ENCODE measurements at regions not wholly inside any gene's neighbourhood (a gene's known extent, or its start where the extent isn't known, plus 50 kb on each side); places are given as distances from the start of the nearest gene placed in this dataset.

DNA sequence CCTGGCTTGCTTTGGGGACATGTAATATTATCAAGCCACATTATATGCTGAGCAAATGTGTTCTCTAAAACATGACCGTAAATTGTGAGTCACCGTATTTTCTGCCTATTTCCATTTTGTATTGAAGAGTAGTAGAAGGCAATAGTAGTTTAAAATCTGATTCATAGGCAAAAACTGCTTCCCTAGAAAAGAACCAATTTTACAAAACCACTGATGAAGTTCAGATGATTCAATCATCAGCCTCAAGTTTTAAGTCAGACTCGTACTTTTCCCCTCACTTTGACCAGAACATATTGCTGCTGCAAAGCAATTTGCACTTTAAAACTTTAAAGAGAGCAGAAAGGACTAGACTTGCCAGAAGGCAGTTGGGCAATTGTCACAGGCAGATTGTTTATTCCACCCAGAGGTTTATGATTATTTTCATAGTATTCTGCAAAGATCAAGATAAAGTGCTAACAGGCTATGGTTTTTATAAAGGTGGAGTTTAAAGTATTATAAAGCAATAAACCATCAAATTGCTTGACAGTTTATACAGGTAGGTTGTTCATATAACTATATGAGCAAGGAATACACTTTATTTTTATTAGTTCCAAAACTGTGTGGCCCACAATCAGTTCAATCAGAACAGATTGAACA lies 168.2 kb downstream of the ETV1 start:
- ChIA-PET CTCF (no interaction called here), POLR2A (ENCODE audit: unreplicated experiment) (no interaction called here)
- H3F3A ChIP-seq (ENCODE audit: insufficient read depth, low read depth), result no peaks in the 10 kb centered on the region
- no peak overlapping the region for H2AFZ ChIP-seq
- no peaks in the 10 kb centered on the region for H3K9me2 ChIP-seq (ENCODE audit: insufficient read depth)
- no peaks in the 10 kb centered on the region for H3K9me3 ChIP-seq (ENCODE audit: insufficient read depth, low read depth)
- TF ChIP-seq EZH2 (IDR thresholded peaks at IDR 0.05; ENCODE audit: low read depth), result no peak
- TF ChIP-seq, protein P1, sequence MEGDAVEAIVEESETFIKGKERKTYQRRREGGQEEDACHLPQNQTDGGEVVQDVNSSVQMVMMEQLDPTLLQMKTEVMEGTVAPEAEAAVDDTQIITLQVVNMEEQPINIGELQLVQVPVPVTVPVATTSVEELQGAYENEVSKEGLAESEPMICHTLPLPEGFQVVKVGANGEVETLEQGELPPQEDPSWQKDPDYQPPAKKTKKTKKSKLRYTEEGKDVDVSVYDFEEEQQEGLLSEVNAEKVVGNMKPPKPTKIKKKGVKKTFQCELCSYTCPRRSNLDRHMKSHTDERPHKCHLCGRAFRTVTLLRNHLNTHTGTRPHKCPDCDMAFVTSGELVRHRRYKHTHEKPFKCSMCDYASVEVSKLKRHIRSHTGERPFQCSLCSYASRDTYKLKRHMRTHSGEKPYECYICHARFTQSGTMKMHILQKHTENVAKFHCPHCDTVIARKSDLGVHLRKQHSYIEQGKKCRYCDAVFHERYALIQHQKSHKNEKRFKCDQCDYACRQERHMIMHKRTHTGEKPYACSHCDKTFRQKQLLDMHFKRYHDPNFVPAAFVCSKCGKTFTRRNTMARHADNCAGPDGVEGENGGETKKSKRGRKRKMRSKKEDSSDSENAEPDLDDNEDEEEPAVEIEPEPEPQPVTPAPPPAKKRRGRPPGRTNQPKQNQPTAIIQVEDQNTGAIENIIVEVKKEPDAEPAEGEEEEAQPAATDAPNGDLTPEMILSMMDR (conservative IDR thresholded peaks at IDR 0.05), result no peak
- H3K4me2 ChIP-seq, result no peak overlapping the region
- H3K36me3 ChIP-seq (ENCODE audit: low read depth), result no peaks in the 10 kb centered on the region
- H3K27me3 ChIP-seq (ENCODE audit: insufficient read depth, low read depth), result no peaks in the 10 kb centered on the region
- BruUV-seq (replicated peaks), result no TSS peak
- intact Hi-C loops (cut with micrococcal nuclease; ENCODE audit: unreplicated experiment), result no loop called here
- H3K79me2 ChIP-seq (ENCODE audit: low read depth), result no peaks in the 10 kb centered on the region
- no peaks in the 10 kb centered on the region for H3K4me1 ChIP-seq (replicated peaks; ENCODE audit: insufficient read depth)
- no peaks in the 10 kb centered on the region for H4K20me1 ChIP-seq (ENCODE audit: insufficient read depth)
- no peak for DNase-seq
- no peak overlapping the region for H3K27ac ChIP-seq
- no peak overlapping the region for H3K4me3 ChIP-seq

- Histone ChIP-seq H3K9me2 (ENCODE audit: insufficient read depth) (no peaks in the 10 kb centered on the region), H3K4me2 (no peak overlapping the region), H3K27me3 (ENCODE audit: insufficient read depth, low read depth) (no peaks in the 10 kb centered on the region), H3K9me3 (ENCODE audit: insufficient read depth, low read depth) (no peaks in the 10 kb centered on the region), H4K20me1 (ENCODE audit: insufficient read depth) (no peaks in the 10 kb centered on the region), H3F3A (ENCODE audit: insufficient read depth, low read depth) (no peaks in the 10 kb centered on the region), H2AFZ (no peak overlapping the region), H3K27ac (no peak overlapping the region), H3K4me1 (replicated peaks; ENCODE audit: insufficient read depth) (no peaks in the 10 kb centered on the region), H3K79me2 (ENCODE audit: low read depth) (no peaks in the 10 kb centered on the region), H3K4me3 (no peak overlapping the region), H3K36me3 (ENCODE audit: low read depth) (no peaks in the 10 kb centered on the region)
- intact Hi-C loops (cut with micrococcal nuclease; ENCODE audit: unreplicated experiment), result no loop called here
- CTCF ChIA-PET, result interaction anchor here (0.7 kb wide), 1 partner anchor 781 kb away, joined by 6 read pairs; no protein-coding TSS in a partner anchor
- no TSS peak for BruUV-seq (replicated peaks)
- DNase-seq, result peak; percentile 21 to 44
- TF ChIP-seq, protein P1 (conservative IDR thresholded peaks at IDR 0.05), result no peak
- no peak for TF ChIP-seq EZH2 (IDR thresholded peaks at IDR 0.05; ENCODE audit: low read depth)
- POLR2A ChIA-PET (ENCODE audit: unreplicated experiment), result no interaction called here
Measured at GRCh38 chr7:13822678-13823077, 166.8 kb downstream of the ETV1 start.

- H3K9me2 ChIP-seq (ENCODE audit: insufficient read depth), result no peaks in the 10 kb centered on the region
- DNase-seq, result no peak
- no peaks in the 10 kb centered on the region for H4K20me1 ChIP-seq (ENCODE audit: insufficient read depth)
- H3K27ac ChIP-seq, result no peak overlapping the region
- no peaks in the 10 kb centered on the region for H3K27me3 ChIP-seq (ENCODE audit: insufficient read depth, low read depth)
- H3K4me2 ChIP-seq, result no peak overlapping the region
- intact Hi-C loops (cut with micrococcal nuclease; ENCODE audit: unreplicated experiment), result no loop called here
- no peaks in the 10 kb centered on the region for H3K4me1 ChIP-seq (replicated peaks; ENCODE audit: insufficient read depth)
- no peaks in the 10 kb centered on the region for H3K36me3 ChIP-seq (ENCODE audit: low read depth)
- no peaks in the 10 kb centered on the region for H3K79me2 ChIP-seq (ENCODE audit: low read depth)
- CTCF ChIA-PET, result no interaction called here
- POLR2A ChIA-PET (ENCODE audit: unreplicated experiment), result no interaction called here
- TF ChIP-seq, protein P1 (conservative IDR thresholded peaks at IDR 0.05), result no peak
- TF ChIP-seq EZH2 (IDR thresholded peaks at IDR 0.05; ENCODE audit: low read depth), result no peak
- H3K4me3 ChIP-seq, result no peak overlapping the region
- BruUV-seq (replicated peaks), result no TSS peak
- no peak overlapping the region for H2AFZ ChIP-seq
- no peaks in the 10 kb centered on the region; the same call in 1 of the 2 replicates for H3K9me3 ChIP-seq (ENCODE audit: insufficient read depth, low read depth)
- H3F3A ChIP-seq (ENCODE audit: insufficient read depth, low read depth), result no peaks in the 10 kb centered on the region
Measured at GRCh38 chr7:13826752-13827151, 162.7 kb downstream of the ETV1 start.

Measured in PC-9 (cell line).